PC-3 (cell line): ENCODE measurements at regions not wholly inside any gene's neighbourhood (a gene's known extent, or its start where the extent isn't known, plus 50 kb on each side); places are given as distances from the start of the nearest gene placed in this dataset.

Experiments used
- CTCF ChIP-seq: fragments of 300-600 bp; sonication (generic); conservative IDR thresholded peaks from 2 replicates; pipeline ENCODE4 v1.5.1; 2017; ENCODE audit warnings: antibody characterized with exemption, low read depth, mild to moderate bottlenecking, low read length
- EZH2 ChIP-seq: fragments of 300-600 bp; sonication (generic); IDR thresholded peaks from one replicate; pipeline ENCODE4 v1.6.1; 2017; ENCODE audit warnings: antibody characterized with exemption, mild to moderate bottlenecking, low read length; ENCODE audit not compliant: unreplicated experiment
- EZH2phosphoT487 ChIP-seq: fragments of 300-600 bp; sonication (generic); IDR thresholded peaks from 2 replicates; pipeline ENCODE4 v1.6.1; 2018; ENCODE audit warnings: mild to moderate bottlenecking, antibody characterized with exemption, low read length, borderline replicate concordance

DNA sequence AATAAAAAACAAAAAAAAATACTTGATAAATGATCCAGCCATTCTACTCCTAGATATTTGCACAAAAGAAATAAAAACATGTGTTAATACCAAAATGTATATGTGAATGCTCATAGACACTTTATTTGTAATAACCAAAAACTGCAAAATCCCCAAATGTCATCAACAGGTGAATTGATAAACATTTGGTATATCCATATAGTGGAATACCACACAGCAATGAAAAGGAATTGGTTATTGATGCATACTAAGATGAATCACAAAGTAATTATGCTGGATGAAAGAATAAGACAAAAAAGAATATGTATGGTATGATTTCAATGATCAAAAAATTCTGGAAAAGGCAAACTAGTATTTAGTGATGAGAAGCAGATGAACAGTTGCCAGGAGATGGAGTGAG, 124.7 kb upstream of the VASH1 start:
- TF ChIP-seq CTCF (no peak), EZH2phosphoT487 (no peak), EZH2 (no peak)
